GM19023 (cell line): ENCODE measurements at regions not wholly inside any gene's neighbourhood (a gene's known extent, or its start where the extent isn't known, plus 50 kb on each side); places are given as distances from the start of the nearest gene placed in this dataset.
A peak's percentile ranks its signal among the peaks of the same experiment; 100 is the strongest.

Experiments
- ATAC-seq: cut with Tn5 transposase; IDR thresholded peaks from one replicate; pipeline ENCODE4 v1.9.1; 2021; ENCODE audit warnings: mild to moderate bottlenecking, moderate library complexity; ENCODE audit not compliant: unreplicated experiment

GRCh38 chr18:61679836-61680235, 213.0 kb downstream of the RNF152 start:
- ATAC-seq = no peak

GRCh38 chr18:61677435-61677970, 215.3 kb downstream of the RNF152 start:
- no peak for ATAC-seq

GRCh38 chr18:61676773-61677434, 215.9 kb downstream of the RNF152 start:
- no peak for ATAC-seq

GRCh38 chr18:61669320-61669719, 223.5 kb downstream of the RNF152 start:
- ATAC-seq = no peak

- ATAC-seq = no peak
These were observed 225.8 kb downstream of the RNF152 start for GRCh38 chr18:61666876-61667590.

- ATAC-seq = no peak
These were observed 228.3 kb downstream of the RNF152 start for GRCh38 chr18:61664419-61665084.

- ATAC-seq = no peak
These were observed 230.1 kb downstream of the RNF152 start for GRCh38 chr18:61662726-61663125.

- ATAC-seq = no peak
These were observed 234.4 kb downstream of the RNF152 start for GRCh38 chr18:61658431-61658830.

GRCh38 chr18:61657066-61657732, 235.6 kb downstream of the RNF152 start:
- no peak for ATAC-seq

- no peak for ATAC-seq
These were observed 237.2 kb downstream of the RNF152 start for GRCh38 chr18:61655630-61656029.

- ATAC-seq = no peak
These were observed 238.8 kb downstream of the RNF152 start for GRCh38 chr18:61653823-61654551.

- no peak for ATAC-seq
These were observed 240.9 kb downstream of the RNF152 start for GRCh38 chr18:61651880-61652268.

GRCh38 chr18:61651145-61651879, 241.5 kb downstream of the RNF152 start:
- no peak for ATAC-seq

- no peak for ATAC-seq
These were observed 248.7 kb downstream of the RNF152 start for GRCh38 chr18:61643884-61644647.

GRCh38 chr18:61639886-61640285, 252.9 kb downstream of the RNF152 start:
- ATAC-seq = no peak

GRCh38 chr18:61637905-61638595, 254.8 kb downstream of the RNF152 start:
- no peak for ATAC-seq

GRCh38 chr18:61637319-61637718, 255.5 kb downstream of the RNF152 start:
- ATAC-seq = no peak

- ATAC-seq = peak; percentile 62
These were observed 256.8 kb downstream of the RNF152 start for GRCh38 chr18:61635901-61636528.
